NCI-H187 (cell line): ENCODE measurements at regions not wholly inside any gene's neighbourhood (a gene's known extent, or its start where the extent isn't known, plus 50 kb on each side); places are given as distances from the start of the nearest gene placed in this dataset.
A peak's percentile ranks its signal among the peaks of the same experiment; 100 is the strongest.

Source experiments
- DNase-seq, 2 experiments: peaks; one replicate each; lab custom pipeline; 2025; lab: John Stamatoyannopoulos, UW

DNA sequence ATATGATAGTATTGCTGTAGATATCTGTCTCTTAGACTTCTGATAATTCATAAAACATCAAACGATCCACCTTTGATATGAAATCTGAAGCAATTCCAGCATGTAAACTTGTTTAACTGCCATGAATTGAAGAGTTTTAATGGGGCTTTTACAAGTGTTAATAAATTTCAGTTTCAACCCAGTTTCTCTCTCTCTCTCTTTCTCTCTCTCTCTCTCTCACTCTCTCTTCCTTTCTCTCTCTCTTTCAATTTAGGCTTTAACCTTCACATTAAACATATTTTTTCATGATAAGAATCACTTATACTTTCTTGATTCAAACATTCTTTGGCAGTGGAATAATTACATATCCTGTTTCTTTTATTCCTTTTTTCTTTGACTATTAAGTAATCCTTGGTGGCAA is 296.1 kb downstream of the EPHA4 start:
- no peak for DNase-seq

GRCh38 chr2:221276601-221277000 is 295.5 kb downstream of the EPHA4 start:
- no peak for DNase-seq

DNA sequence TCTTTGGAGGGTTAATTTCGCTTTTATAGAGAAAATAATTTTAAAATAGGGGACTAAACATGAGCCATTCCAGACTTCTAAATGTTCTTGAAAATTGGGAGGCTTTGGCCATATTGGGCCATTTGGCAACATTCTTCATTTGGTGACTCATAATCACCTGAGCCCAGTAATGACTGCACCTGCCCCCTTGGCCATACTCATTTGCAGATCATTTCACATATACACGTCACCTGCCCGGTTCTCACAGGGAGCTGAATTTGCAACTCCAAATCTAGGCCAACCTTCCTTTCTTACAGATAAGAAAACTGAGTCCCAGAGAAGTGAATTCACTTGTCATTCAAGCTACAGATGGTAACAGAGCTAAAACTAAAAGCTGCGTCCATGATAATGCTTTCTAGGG is 289.7 kb downstream of the EPHA4 start:
- DNase-seq, result no peak

DNA sequence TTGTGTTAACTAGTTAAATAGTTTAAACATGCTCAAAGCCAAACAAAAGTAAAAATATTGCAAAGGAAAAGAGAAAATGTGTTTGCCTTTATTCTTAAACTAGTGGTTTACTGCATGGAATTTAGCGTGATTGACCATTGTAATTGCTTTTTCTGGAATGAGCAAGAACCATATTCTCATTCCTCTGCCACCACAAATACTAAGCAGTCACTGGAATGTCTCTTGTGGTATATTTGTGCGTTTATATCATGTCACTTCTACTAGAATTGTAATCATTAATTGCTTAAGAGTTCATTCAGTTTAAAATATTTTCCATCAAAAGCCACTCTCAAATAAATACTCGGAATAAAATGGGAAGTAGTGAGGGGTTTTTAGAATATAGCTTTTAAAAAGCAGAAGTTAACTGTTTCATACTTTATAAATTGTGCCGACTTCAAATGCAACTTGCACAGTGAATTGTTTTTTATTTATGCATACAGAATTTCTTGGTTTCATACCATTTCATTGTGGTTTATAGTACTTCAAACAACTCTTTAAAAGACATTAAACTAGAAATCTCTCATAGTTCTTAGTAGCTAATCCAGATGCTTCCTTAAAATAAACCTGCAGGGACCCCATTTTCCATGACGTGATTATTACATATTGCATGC is 288.1 kb downstream of the EPHA4 start:
- DNase-seq, result no peak

DNA sequence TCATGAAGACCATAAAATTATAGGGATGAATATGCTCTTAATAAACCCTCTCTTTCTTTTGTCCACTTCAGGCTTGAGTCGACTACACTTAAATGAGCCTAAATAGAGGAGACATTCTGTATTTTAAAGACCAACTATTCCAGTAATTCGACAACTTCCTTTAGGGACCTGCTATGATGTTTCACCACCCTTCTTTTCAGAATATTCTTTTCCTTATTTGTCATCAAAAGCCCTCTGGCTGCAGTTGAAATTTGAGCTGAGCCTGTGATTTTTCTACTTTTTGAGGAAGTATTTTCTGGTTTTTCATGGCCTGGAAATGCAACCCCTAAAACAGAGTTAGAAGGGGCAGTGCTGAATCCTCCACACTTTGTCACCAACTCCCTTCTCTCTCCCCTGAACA is 287.0 kb downstream of the EPHA4 start:
- no peak for DNase-seq

- DNase-seq, result no peak
Observed at GRCh38 chr2:221286406-221286805, 285.7 kb downstream of the EPHA4 start.

DNA sequence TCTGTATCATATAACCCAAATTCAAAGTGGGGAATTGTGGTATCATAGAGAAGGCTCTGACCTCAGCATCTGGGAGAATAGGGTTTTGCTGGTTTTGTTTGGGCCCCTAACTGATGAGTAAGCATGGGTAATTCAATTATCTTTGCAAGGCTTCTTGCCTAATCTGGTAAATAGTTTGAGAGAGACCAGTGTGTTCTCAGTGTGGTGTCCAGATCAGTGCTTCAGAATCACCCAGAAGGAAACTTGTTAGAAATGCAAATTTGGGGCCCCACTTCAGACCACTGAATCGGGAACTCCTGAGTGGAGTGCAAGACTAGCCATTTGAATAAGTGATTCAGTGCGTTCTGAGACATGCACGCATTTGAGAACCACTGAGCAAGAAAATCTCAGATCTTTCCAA is 282.7 kb downstream of the EPHA4 start:
- DNase-seq, result no peak

- no peak for DNase-seq
Observed at GRCh38 chr2:221289846-221290245, 282.3 kb downstream of the EPHA4 start.

DNA sequence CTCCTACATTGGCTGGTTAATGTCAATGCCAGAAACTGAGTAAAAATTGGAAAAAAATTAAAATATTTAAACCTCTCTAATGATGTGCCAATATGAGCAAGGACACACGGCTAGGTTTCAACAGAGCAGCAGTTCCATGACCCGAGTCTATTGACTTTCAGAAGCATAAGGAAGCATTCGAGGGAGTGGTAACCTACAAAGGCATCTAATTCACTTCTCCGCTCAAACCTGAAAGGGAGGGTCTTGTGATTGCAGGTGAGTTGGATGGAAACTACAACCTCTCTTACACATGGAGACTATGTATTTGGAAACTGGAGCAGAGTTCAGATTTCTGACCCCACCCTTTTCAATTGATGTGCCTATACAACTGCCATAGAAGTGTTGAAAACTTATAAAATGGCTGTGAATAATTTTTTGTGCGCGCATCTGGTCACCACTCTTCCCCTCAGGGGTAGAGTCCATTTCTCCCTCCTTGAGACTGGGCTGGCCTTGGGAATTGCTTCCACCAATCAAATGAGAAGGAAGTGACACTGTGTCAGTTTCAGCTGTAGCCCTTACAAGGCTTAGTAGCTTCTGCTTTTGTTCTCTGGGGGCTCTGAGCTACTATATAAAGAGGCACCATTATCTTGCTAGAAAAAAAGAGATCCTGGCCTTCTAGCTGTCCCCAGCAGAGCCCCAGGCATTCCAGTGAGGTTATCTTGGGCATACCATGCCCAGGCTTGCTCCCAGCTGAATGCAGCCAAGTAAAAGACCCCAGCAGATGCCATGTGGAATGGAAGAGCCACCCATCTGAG is 278.0 kb downstream of the EPHA4 start:
- DNase-seq, result no peak

DNA sequence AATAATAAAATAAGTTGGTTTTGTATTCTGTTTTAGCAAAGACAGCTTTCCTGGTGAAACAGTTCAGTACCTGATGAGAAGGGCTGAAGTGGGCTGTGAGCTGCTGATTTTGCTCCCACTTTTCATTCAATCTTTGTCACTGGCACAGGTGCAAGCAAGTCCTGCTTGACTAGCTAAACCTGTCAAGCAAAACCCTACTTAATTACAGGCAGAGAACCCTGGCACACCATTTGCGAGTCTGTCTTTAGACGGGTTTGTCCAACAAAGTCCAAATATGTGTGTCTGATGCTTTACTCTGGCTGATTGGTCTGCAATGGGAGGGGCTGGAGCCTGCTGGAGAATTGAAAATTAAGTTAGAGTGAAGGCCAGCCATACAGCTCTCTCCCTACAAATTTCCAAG is 267.2 kb downstream of the EPHA4 start:
- no peak for DNase-seq

- no peak for DNase-seq
Observed at GRCh38 chr2:221308507-221309066, 263.5 kb downstream of the EPHA4 start.

DNA sequence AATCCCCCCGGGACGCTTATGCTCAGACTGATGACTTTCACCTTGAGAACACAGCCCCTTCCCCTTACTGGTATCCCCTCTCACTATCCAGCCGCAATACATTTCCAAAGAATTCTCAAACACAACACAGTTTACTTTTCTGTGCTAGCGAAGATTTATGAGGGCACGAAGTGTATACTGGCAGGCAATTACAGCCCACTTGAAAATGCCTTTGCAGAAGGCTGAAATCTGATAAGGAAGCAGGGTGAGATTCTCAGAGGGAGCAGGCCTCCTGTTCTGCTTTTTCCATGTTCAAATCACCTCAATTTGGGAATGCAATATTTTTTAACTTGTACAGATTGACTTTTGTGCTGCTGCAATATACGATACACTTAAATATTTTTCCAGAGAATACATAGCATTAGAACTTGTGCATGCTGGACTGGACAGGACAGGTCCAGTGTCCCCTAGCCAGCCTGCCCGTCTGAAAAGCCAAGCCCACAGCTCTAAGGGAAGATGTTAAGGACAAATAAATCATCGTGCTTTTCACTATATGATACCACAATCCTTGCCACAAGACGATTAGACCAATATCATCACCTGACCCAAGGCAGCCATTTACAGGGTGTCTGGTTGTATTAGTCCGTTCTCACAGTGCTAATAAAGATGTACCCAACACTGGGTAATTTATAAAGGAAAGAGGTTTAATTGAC is 262.1 kb downstream of the EPHA4 start:
- DNase-seq, result peak in 1 of 2 experiments; percentile 2

- no peak for DNase-seq
Observed at GRCh38 chr2:221310730-221311129, 261.4 kb downstream of the EPHA4 start.

- DNase-seq, result no peak
Observed at GRCh38 chr2:221312634-221313033, 259.5 kb downstream of the EPHA4 start.

DNA sequence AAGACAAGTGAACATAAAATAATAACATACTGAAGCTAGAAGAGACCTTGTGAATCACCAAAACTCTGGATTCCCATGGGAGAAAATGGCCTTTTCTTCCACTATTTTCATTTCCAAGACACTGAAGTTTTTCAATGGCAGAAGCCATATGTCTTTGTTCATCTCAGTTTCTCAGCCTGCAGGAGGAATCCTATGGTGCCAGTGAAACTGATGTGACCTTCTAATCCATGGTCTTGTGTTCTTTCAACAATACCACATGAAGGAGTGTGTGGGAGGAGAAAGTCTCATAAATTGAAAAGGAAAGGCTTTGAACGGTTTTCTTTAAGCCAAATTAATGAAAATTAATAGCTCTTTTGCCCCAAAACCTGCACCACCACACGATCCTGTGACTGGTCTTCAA is 257.3 kb downstream of the EPHA4 start:
- no peak for DNase-seq

- no peak for DNase-seq
Observed at GRCh38 chr2:221318376-221319130, 253.6 kb downstream of the EPHA4 start.

- DNase-seq, result no peak
Observed at GRCh38 chr2:221322741-221323140, 249.4 kb downstream of the EPHA4 start.

DNA sequence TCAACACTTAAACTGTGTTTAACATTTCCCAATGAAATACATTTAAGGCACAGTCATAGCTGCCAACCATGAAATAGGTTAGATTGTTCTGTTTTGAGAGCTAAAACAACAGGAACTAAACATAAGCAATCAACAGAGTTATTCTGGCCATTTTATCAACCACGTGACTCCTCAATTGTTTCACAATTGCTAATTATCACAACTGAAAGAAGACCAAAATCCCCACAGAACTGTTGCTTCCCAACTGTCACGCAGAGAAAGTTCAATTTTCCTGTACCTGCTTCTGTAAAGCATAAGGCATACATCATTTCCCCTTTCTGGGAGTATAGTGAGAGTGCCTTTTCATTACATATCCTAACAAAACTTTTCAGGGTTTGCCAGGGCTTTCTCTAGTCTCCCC is 248.6 kb downstream of the EPHA4 start:
- DNase-seq, result no peak

GRCh38 chr2:221330436-221330835 is 241.7 kb downstream of the EPHA4 start:
- DNase-seq, result no peak

- no peak for DNase-seq
Observed at GRCh38 chr2:221334481-221335218, 237.5 kb downstream of the EPHA4 start.

DNA sequence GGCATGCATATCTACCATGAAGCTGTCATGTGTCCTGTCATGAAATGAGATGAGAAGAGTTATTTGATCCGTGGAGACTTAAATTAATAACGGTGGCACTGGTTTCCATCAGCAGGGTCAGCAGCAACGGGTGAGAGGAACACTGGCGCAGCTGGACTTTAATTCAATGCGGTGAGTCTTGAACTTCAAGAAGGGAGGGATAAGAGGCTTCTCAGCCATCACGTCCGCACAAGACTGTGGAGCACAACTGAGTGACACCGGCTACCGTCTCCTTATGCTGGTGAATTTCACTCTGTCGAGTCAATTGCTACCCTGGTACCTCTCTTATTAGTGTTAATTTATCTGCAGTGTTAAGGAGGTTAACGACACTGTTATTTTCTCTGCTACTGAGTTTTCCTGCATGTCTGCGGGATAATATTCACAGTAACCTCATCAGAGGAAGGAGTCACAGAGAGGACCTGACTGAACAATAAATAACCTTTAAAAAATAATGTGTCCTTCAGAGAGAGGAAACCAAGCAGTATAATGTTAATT is 236.8 kb downstream of the EPHA4 start:
- no peak for DNase-seq
